Sigmoid colon (tissue), 4 donors: ENCODE measurements at regions not wholly inside any gene's neighbourhood (a gene's known extent, or its start where the extent isn't known, plus 50 kb on each side); places are given as distances from the start of the nearest gene placed in this dataset.

Experiments used
- CTCF ChIP-seq, 4 experiments: fragments of 450-650 bp in 3 of 4; fragments of 200-600 bp in 1 of 4; IDR thresholded peaks; one replicate each; pipeline ENCODE4 v1.5.1; 2016 to 2019; ENCODE audit warnings: antibody characterized with exemption in 4 of 4, mild to moderate bottlenecking in 3 of 4, moderate library complexity in 2 of 4
- EP300 ChIP-seq, 4 donors: sonication (generic); formaldehyde crosslinking; IDR thresholded peaks; one replicate each; pipeline ENCODE4 v1.6.1; 2017; ENCODE audit warnings: antibody characterized with exemption in 4 of 4
- POLR2A ChIP-seq, 2 donors: fragments of 450-650 bp; IDR thresholded peaks; one replicate each; pipeline ENCODE4 v1.6.1; 2016; ENCODE audit warnings: antibody characterized with exemption in 2 of 2, mild to moderate bottlenecking in 2 of 2, moderate library complexity in 2 of 2

DNA sequence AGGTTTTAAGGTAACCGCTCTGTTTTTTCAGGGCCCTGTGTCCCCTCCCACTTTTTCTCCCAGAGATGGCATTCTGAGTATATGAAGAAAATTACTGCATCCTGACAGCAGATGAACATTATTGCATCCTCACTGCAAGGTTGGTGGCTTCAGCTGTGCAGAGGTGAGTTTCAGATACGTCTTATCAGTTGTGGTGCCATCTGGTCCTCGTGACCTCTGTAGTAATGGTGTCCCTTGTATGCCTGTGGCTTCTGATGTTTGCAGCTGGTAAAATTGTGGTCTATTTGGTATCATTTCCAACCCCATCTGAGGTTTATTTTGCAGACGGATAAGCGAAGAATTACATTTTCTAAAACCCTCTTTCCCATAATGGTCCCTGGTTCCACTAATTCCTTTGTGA, 417.0 kb downstream of the HS3ST3B1 start:
- TF ChIP-seq CTCF (IDR thresholded peaks at IDR 0.05) (no peak), EP300 (IDR thresholded peaks at IDR 0.05) (no peak), POLR2A (IDR thresholded peaks at IDR 0.05) (no peak)
